Fibroblast of the aortic adventitia (primary cell): ENCODE measurements at regions not wholly inside any gene's neighbourhood (a gene's known extent, or its start where the extent isn't known, plus 50 kb on each side); places are given as distances from the start of the nearest gene placed in this dataset.
A peak's percentile ranks its signal among the peaks of the same experiment; 100 is the strongest.
"Not testable (repeated sequence)": the region's sequence is repeated elsewhere in the genome, so short reads cannot be mapped to it uniquely, and the experiment has no call there.

Experiments used
- DNase-seq: peaks from one replicate; pipeline ENCODE4 v3.0.0-alpha.2; 2010; ENCODE audit warnings: low read depth
- H3K4me3 ChIP-seq: 2 replicates; pipeline ENCODE4 v1.5.1; 2011; ENCODE audit warnings: low read depth, mild to moderate bottlenecking, control low read depth, low read length, moderate library complexity
- CTCF ChIP-seq: IDR thresholded peaks from 2 replicates; pipeline ENCODE4 v1.5.1; 2011; ENCODE audit warnings: mild to moderate bottlenecking, low read length, control low read depth, inconsistent platforms; ENCODE audit not compliant: insufficient read depth

GRCh38 chr5:9813305-9813704 is 183.2 kb upstream of the TAS2R1 start:
- no peak for DNase-seq

DNA sequence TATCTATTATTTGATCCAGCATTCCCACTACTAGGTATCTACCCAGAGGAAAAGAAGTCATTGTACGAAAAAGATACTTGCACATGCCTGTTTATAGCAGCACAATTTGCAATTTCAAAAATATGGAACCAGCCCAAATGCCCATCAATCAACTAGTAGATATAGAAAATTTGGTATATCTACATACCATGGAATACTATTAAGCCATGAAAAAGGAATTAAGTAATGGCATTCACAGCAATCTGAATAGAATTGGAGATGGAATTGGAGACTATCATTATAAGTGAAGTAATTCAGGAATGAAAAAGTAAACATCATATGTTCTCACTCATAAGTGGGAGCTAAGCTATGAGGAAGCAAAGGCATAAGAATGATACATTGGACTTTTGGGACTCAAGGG is 177.2 kb upstream of the TAS2R1 start:
- DNase-seq, H3K4me3 ChIP-seq: not testable (repeated sequence)

More at GRCh38 chr5:9813305-9813704, 183.2 kb upstream of the TAS2R1 start:
- no peak overlapping the region for H3K4me3 ChIP-seq
- TF ChIP-seq CTCF: no peak

DNA sequence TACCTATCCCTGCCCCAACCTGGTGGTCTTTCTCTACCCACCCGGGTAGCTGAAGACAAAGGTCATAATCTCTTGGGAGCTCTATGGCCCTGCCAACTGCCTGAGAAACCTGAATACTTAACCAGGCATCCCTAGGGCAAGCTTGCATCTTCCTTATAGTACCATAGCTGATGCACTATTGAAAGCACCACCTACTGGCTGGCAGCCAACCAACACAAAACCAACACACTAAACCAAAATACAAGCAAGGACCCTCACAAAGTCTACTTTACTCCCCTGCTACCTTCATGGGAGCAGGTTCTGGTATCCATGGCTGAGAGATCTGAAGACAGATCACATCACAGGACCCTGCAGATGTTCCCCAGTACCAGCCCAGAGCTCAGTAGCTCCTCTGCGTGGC is 171.8 kb upstream of the TAS2R1 start:
- H3K4me3 ChIP-seq: no peak overlapping the region
- TF ChIP-seq CTCF: no peak
- no peak for DNase-seq

- no peak overlapping the region for H3K4me3 ChIP-seq
- no peak for DNase-seq
Observed at GRCh38 chr5:9799606-9800005, 169.5 kb upstream of the TAS2R1 start.

DNA sequence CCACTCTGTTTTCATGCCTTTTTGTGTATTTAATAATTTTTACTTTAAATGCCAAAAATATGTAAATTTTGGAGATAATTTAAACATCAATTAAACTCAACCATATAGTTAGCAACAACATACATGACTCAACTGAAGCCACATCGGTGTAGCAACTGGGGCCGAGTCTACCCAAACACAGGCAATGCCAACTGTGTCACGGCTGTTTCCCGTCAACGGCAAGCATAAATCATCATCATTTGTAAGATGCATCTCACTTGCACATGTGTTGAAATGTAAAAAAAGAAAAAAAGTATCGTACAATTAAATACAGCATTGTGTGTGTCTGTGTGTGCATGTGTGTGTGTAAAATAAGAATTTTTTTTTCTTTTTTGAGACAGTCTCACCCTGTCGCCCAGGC is 160.1 kb upstream of the TAS2R1 start:
- no peak for DNase-seq
- TF ChIP-seq CTCF: no peak

More at GRCh38 chr5:9799606-9800005, 169.5 kb upstream of the TAS2R1 start:
- TF ChIP-seq CTCF: no peak

GRCh38 chr5:9789777-9790176 is 159.6 kb upstream of the TAS2R1 start:
- H3K4me3 ChIP-seq: no peak overlapping the region
- peak; percentile 10 for DNase-seq
- TF ChIP-seq CTCF: no peak

More for the DNA sequence above, 160.1 kb upstream of the TAS2R1 start:
- H3K4me3 ChIP-seq: no peak overlapping the region

GRCh38 chr5:9787861-9788600 is 157.9 kb upstream of the TAS2R1 start:
- DNase-seq: no peak

More at GRCh38 chr5:9787861-9788600, 157.9 kb upstream of the TAS2R1 start:
- no peak overlapping the region for H3K4me3 ChIP-seq
- TF ChIP-seq CTCF: no peak
